HG02840 (cell line): ENCODE measurements at regions not wholly inside any gene's neighbourhood (a gene's known extent, or its start where the extent isn't known, plus 50 kb on each side); places are given as distances from the start of the nearest gene placed in this dataset.

Experiments
- ATAC-seq: cut with Tn5 transposase; IDR thresholded peaks from one replicate; pipeline ENCODE4 v1.9.1; 2021; ENCODE audit warnings: mild to moderate bottlenecking, moderate library complexity, moderate number of reproducible peaks; ENCODE audit not compliant: unreplicated experiment, low FRiP score

- ATAC-seq, result no peak
These were observed 217.0 kb downstream of the TMEM38B start for GRCh38 chr9:105911104-105911911.

GRCh38 chr9:105912157-105912862 lies 218.0 kb downstream of the TMEM38B start:
- ATAC-seq, result no peak

- no peak for ATAC-seq
These were observed 218.6 kb downstream of the TMEM38B start for GRCh38 chr9:105912863-105913516.

GRCh38 chr9:105921057-105921726 lies 226.9 kb downstream of the TMEM38B start:
- no peak for ATAC-seq

- ATAC-seq, result no peak
These were observed 234.1 kb downstream of the TMEM38B start for GRCh38 chr9:105928416-105928815.

- no peak for ATAC-seq
These were observed 235.8 kb downstream of the TMEM38B start for GRCh38 chr9:105930011-105930627.

GRCh38 chr9:105932276-105932675 lies 237.9 kb downstream of the TMEM38B start:
- no peak for ATAC-seq

GRCh38 chr9:105950448-105950847 lies 256.1 kb downstream of the TMEM38B start:
- no peak for ATAC-seq

GRCh38 chr9:105950894-105951293 lies 256.6 kb downstream of the TMEM38B start:
- no peak for ATAC-seq

- ATAC-seq, result no peak
These were observed 260.2 kb downstream of the TMEM38B start for GRCh38 chr9:105954517-105954916.

- ATAC-seq, result no peak
These were observed 263.5 kb downstream of the TMEM38B start for GRCh38 chr9:105957830-105958229.

- no peak for ATAC-seq
These were observed 264.2 kb downstream of the TMEM38B start for GRCh38 chr9:105958587-105958986.

GRCh38 chr9:105959531-105959930 lies 265.2 kb downstream of the TMEM38B start:
- no peak for ATAC-seq

- ATAC-seq, result no peak
These were observed 269.2 kb downstream of the TMEM38B start for GRCh38 chr9:105963343-105964099.

GRCh38 chr9:105964156-105964555 lies 269.8 kb downstream of the TMEM38B start:
- ATAC-seq, result no peak

- no peak for ATAC-seq
These were observed 272.5 kb downstream of the TMEM38B start for GRCh38 chr9:105966834-105967233.

- no peak for ATAC-seq
These were observed 272.9 kb downstream of the TMEM38B start for GRCh38 chr9:105967248-105967647.

GRCh38 chr9:105967797-105968196 lies 273.5 kb downstream of the TMEM38B start:
- ATAC-seq, result no peak

GRCh38 chr9:105968811-105969466 lies 274.6 kb downstream of the TMEM38B start:
- no peak for ATAC-seq
